Liver (tissue), 3 donors: ENCODE measurements at regions not wholly inside any gene's neighbourhood (a gene's known extent, or its start where the extent isn't known, plus 50 kb on each side); places are given as distances from the start of the nearest gene placed in this dataset.

ENCODE experiments used
- CTCF ChIP-seq: fragments of 150-350 bp; IDR thresholded peaks from 2 replicates; pipeline ENCODE4 v1.5.1; 2017; ENCODE audit warnings: improper control_type of control experiment, low read depth, low read length; ENCODE audit not compliant: missing input control
- GABPA ChIP-seq, 2 donors: IDR thresholded peaks in 1 of 2; conservative IDR thresholded peaks in 1 of 2; 2 replicates each; pipeline ENCODE4 v1.6.1; 2016; ENCODE audit warnings: antibody characterized with exemption in 2 of 2, mild to moderate bottlenecking in 1 of 2, moderate library complexity in 1 of 2
- HNF4G ChIP-seq: IDR thresholded peaks from 2 replicates; pipeline ENCODE4 v1.6.1; 2016; ENCODE audit warnings: antibody characterized with exemption
- MAX ChIP-seq: IDR thresholded peaks from 2 replicates; pipeline ENCODE4 v1.6.1; 2016; ENCODE audit warnings: antibody characterized with exemption
- RAD21 ChIP-seq, 2 donors: IDR thresholded peaks; 2 replicates each; pipeline ENCODE4 v1.6.1; 2016; ENCODE audit warnings: antibody characterized with exemption in 2 of 2, mild to moderate bottlenecking in 2 of 2
- SP1 ChIP-seq: IDR thresholded peaks from 2 replicates; pipeline ENCODE4 v1.6.1; 2018; ENCODE audit warnings: antibody characterized with exemption, mild to moderate bottlenecking
- ZBTB33 ChIP-seq: IDR thresholded peaks from 2 replicates; pipeline ENCODE4 v1.6.1; 2016; ENCODE audit warnings: antibody characterized with exemption
- donor health status: healthy.
- donor health status: healthy.

- TF ChIP-seq GABPA (IDR thresholded peaks at IDR 0.05 in 1 of 2, conservative IDR thresholded peaks at IDR 0.05 in 1 of 2) (no peak), ZBTB33 (no peak), HNF4G (no peak), CTCF (no peak), MAX (no peak), SP1 (no peak), RAD21 (IDR thresholded peaks at IDR 0.05) (no peak)
Observed at GRCh38 chr9:12935714-12936113, 160.9 kb downstream of the LURAP1L start.
